Gastrocnemius medialis (tissue), 4 donors: ENCODE measurements at regions not wholly inside any gene's neighbourhood (a gene's known extent, or its start where the extent isn't known, plus 50 kb on each side); places are given as distances from the start of the nearest gene placed in this dataset.

Experiments
- ATAC-seq, 2 donors: fragments of 150-250 bp; one replicate each; pipeline ENCODE4 v1.9.1; 2016
- DNase-seq, 2 donors: peaks; one replicate each; pipeline ENCODE4 v3.0.0-alpha.2; 2019
- H3K27ac ChIP-seq, 4 donors: fragments of 200-600 bp; sonication (generic); 1 replicate in 1 of 4; 2 replicates in 3 of 4; pipeline ENCODE4 v1.5.1; 2016 to 2018; ENCODE audit warnings: mild to moderate bottlenecking in 2 of 4, moderate library complexity in 1 of 4
- H3K27me3 ChIP-seq, 3 donors: fragments of 200-600 bp; sonication (generic) in 2 of 3; 1 replicate in 1 of 3; 2 replicates in 2 of 3; pipeline versions ENCODE4 v1.5.1 to v1.6.0; 2016 to 2019; ENCODE audit warnings: mild to moderate bottlenecking in 1 of 3, moderate library complexity in 1 of 3
- H3K36me3 ChIP-seq, 2 donors: fragments of 200-600 bp; sonication (generic) in 1 of 2; one replicate each; pipeline ENCODE4 v1.5.1; 2017 to 2018
- H3K4me1 ChIP-seq, 2 donors: fragments of 200-600 bp; sonication (generic) in 1 of 2; one replicate each; pipeline ENCODE4 v1.5.1; 2016 to 2017; ENCODE audit warnings: mild to moderate bottlenecking in 2 of 2
- H3K4me3 ChIP-seq, 4 donors: fragments of 200-600 bp; sonication (generic) in 3 of 4; 1 replicate in 1 of 4; 2 replicates in 3 of 4; pipeline ENCODE4 v1.5.1; 2016 to 2019; ENCODE audit warnings: mild to moderate bottlenecking in 2 of 4
- H3K9me3 ChIP-seq, 3 donors: fragments of 200-600 bp; sonication (generic) in 2 of 3; 1 replicate in 1 of 3; 2 replicates in 2 of 3; pipeline ENCODE4 v1.5.1; 2016 to 2019
- CTCF ChIP-seq, 5 experiments: fragments of 450-650 bp in 3 of 5; fragments of 200-600 bp in 2 of 5; sonication (generic) in 2 of 5; IDR thresholded peaks in 4 of 5; conservative IDR thresholded peaks in 1 of 5; 1 replicate in 4 of 5; 2 replicates in 1 of 5; pipeline ENCODE4 v1.5.1; 2016 to 2019; ENCODE audit warnings: antibody characterized with exemption in 5 of 5, mild to moderate bottlenecking in 3 of 5, moderate library complexity in 3 of 5
- POLR2A ChIP-seq, 2 donors: fragments of 450-650 bp; IDR thresholded peaks; one replicate each; pipeline ENCODE4 v1.6.1; 2017; ENCODE audit warnings: antibody characterized with exemption in 2 of 2, mild to moderate bottlenecking in 2 of 2, moderate library complexity in 2 of 2
- in situ Hi-C, 4 donors: fragments of 200-750 bp; cut with MboI; loops; one replicate each; pipeline versions ENCODE4 v1.15.0 to v1.8.0; 2017; ENCODE audit warnings: low sequenced_read_pairs in 4 of 4
- intact Hi-C: fragments of 100-400 bp; cut with DNase I; formaldehyde crosslinking; loops from one replicate; pipeline ENCODE4 v1.15.1; 2023; ENCODE audit warnings: low total_unique reads

DNA sequence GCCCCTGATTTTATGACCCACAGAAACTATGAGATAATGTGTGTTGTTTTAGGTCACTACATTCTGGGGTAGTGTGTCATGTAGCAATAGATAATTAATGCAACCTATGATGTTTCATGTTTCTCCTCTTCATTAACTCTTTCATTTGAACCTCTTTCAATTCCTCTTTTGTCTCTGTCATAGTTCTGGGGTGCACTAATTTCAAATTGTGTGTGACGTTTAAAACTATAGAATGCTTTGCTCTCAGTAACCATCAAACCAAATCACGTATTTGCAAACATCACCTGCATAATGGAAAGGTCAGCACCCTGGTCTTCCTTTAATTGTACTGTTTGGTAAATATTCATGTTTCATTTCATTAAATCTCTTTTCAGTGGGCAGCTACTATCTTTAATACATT, 621.6 kb downstream of the TLR4 start:
- DNase-seq (no peak), ATAC-seq (no peak)
- Histone ChIP-seq H3K27me3 (no peaks in the 10 kb centered on the region), H3K4me1 (no peaks in the 10 kb centered on the region), H3K4me3 (no peak overlapping the region), H3K27ac (no peak overlapping the region), H3K36me3 (no peaks in the 10 kb centered on the region), H3K9me3 (no peaks in the 10 kb centered on the region)
- TF ChIP-seq CTCF (IDR thresholded peaks at IDR 0.05 in 4 of 5, conservative IDR thresholded peaks at IDR 0.05 in 1 of 5) (no peak), POLR2A (IDR thresholded peaks at IDR 0.05) (no peak)
- in situ Hi-C loops (no loop called here), intact Hi-C loops (no loop called here)

GRCh38 chr9:118326326-118326725, 622.1 kb downstream of the TLR4 start:
- intact Hi-C loops (no loop called here), in situ Hi-C loops (no loop called here)
- Histone ChIP-seq H3K27ac (no peak overlapping the region), H3K36me3 (no peaks in the 10 kb centered on the region), H3K27me3 (no peaks in the 10 kb centered on the region), H3K9me3 (no peaks in the 10 kb centered on the region), H3K4me1 (no peaks in the 10 kb centered on the region), H3K4me3 (no peak overlapping the region)
- ATAC-seq: no peak
- TF ChIP-seq POLR2A (IDR thresholded peaks at IDR 0.05): no peak
- TF ChIP-seq CTCF (IDR thresholded peaks at IDR 0.05 in 4 of 5, conservative IDR thresholded peaks at IDR 0.05 in 1 of 5): no peak
- no peak for DNase-seq

DNA sequence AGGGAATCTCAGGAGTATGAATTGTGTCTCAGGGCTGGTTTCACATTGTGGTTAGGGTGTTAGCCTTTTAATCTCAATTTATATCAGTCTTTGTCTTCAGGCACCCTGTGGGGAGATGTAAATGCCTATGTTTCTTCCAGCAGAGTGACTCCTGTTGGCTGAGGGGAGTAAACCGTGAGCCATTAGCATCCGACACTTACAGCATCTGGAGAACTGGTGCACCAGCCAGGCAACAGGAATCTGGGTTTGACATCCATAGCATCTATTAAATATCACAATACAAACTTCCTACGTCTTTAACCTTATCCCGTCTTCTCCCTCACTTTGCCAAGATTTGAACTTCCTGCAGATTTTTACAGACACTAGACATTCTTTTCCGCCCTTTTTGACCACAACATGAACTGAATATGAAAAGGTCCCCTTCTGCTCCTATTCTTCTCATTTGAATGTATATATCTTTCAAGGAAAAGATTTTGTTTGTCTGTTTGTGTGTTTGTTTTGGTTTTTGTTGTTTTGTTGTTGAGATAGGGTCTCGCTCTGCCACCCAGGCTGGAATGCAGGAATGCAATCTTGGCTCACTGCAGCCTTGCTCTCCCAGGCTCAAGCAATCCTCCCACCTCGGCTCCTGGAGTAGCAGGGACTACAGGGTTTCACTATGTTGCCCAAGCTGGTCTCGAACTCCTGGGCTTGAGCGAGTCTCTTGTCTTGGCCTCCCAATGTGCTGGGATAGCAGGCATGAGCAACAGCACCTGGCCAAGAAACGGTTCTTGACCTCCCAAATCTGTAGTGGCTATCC, 626.2 kb downstream of the TLR4 start:
- no peak for DNase-seq
- Histone ChIP-seq H3K4me1 (no peaks in the 10 kb centered on the region), H3K36me3 (no peaks in the 10 kb centered on the region), H3K9me3 (no peaks in the 10 kb centered on the region), H3K4me3 (no peak overlapping the region), H3K27ac (no peak overlapping the region), H3K27me3 (no peaks in the 10 kb centered on the region)
- no peak for ATAC-seq
- TF ChIP-seq POLR2A (IDR thresholded peaks at IDR 0.05): no peak
- in situ Hi-C loops (no loop called here), intact Hi-C loops (no loop called here)

DNA sequence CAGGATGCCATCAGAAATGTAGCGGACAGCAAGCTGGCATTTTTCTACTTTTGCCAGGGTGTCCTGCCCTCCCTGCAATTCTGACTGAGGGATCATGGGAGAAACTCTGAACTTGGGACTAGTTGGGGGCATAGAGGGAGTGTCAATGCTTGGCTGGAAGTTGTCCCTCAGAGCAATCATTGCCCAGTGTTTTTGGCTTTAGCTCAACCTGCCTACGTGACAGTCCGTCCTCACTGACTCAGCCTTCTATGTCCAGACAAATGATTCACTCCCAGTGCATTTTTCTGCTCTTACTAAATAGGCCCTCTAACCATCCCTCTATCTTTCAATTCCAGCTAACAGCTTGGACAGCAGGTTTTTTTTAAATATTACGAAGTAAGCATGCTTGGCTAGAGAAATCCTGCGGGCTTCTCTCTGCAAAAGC, 627.4 kb downstream of the TLR4 start:
- Histone ChIP-seq H3K27me3 (no peaks in the 10 kb centered on the region), H3K27ac (no peak overlapping the region), H3K36me3 (no peaks in the 10 kb centered on the region), H3K9me3 (no peaks in the 10 kb centered on the region), H3K4me1 (no peaks in the 10 kb centered on the region), H3K4me3 (no peak overlapping the region)
- in situ Hi-C loops (no loop called here), intact Hi-C loops (no loop called here)
- DNase-seq (peak in 1 of 2 donors; percentile 17), ATAC-seq (peak in 1 of 2 donors; percentile 83)
- no peak for TF ChIP-seq POLR2A (IDR thresholded peaks at IDR 0.05)
- TF ChIP-seq CTCF (IDR thresholded peaks at IDR 0.05 in 4 of 5, conservative IDR thresholded peaks at IDR 0.05 in 1 of 5): no peak

- intact Hi-C loops: no loop called here
These were observed 632.2 kb downstream of the TLR4 start for GRCh38 chr9:118336250-118336942.

More at GRCh38 chr9:118336250-118336942, 632.2 kb downstream of the TLR4 start:
- in situ Hi-C loops: no loop called here
- no peaks in the 10 kb centered on the region for H3K27me3 ChIP-seq
- no peak overlapping the region for H3K27ac ChIP-seq
- no peak overlapping the region for H3K4me3 ChIP-seq
- TF ChIP-seq CTCF (IDR thresholded peaks at IDR 0.05 in 4 of 5, conservative IDR thresholded peaks at IDR 0.05 in 1 of 5) (no peak), POLR2A (IDR thresholded peaks at IDR 0.05) (no peak)
- no peaks in the 10 kb centered on the region for H3K36me3 ChIP-seq
- no peak for ATAC-seq
- no peaks in the 10 kb centered on the region for H3K4me1 ChIP-seq
- H3K9me3 ChIP-seq: no peaks in the 10 kb centered on the region
- no peak for DNase-seq
